Neural progenitor cell (in vitro differentiated cells): ENCODE measurements at regions not wholly inside any gene's neighbourhood (a gene's known extent, or its start where the extent isn't known, plus 50 kb on each side); places are given as distances from the start of the nearest gene placed in this dataset.

Experiments used
- EZH2 ChIP-seq: fragments of 200-600 bp; sonication (generic); IDR thresholded peaks from 2 replicates; pipeline ENCODE4 v1.6.1; 2017; ENCODE audit warnings: antibody characterized with exemption, mild to moderate bottlenecking, moderate library complexity
- EZH2phosphoT487 ChIP-seq: fragments of 200-600 bp; sonication (generic); IDR thresholded peaks from 2 replicates; pipeline ENCODE4 v1.6.1; 2017; ENCODE audit warnings: antibody characterized with exemption
- TF ChIP-seq, protein P1 (sequence below): fragments of 200-600 bp; sonication (generic); IDR thresholded peaks from 2 replicates; pipeline ENCODE4 v1.5.1; 2017; ENCODE audit warnings: antibody characterized with exemption, mild to moderate bottlenecking

DNA sequence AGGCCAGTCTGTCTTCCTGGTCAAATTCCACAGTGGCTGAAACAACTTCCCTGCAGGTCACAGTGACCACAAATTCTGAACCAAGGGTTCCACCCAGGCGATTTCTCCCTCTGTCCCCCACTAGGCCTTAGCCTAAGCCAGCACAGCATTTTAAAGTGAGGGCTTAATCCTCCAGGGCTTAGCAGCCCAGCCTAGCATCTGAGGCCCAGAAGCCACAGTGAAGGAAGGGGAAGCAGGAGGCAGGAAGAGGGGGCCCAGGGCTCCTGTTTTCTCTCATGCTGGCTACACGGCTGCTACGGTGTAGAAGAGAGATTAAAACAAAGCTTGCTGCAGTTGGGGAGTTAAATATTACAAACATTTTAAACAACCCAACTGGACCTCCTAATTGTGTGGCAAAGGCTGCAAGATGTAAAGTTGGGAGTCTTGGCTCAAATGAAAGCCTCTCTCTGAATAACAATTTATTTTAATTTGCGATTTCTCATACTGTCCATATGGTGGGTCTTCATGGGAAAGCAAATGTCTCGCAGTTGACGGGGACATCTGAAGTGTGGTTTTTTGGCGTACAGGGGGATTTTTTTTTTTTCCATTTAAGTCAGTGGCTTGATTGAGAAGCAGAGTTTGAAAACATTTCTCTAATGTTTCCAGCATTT lies 170.8 kb upstream of the RAI2 start:
- TF ChIP-seq, protein P1, sequence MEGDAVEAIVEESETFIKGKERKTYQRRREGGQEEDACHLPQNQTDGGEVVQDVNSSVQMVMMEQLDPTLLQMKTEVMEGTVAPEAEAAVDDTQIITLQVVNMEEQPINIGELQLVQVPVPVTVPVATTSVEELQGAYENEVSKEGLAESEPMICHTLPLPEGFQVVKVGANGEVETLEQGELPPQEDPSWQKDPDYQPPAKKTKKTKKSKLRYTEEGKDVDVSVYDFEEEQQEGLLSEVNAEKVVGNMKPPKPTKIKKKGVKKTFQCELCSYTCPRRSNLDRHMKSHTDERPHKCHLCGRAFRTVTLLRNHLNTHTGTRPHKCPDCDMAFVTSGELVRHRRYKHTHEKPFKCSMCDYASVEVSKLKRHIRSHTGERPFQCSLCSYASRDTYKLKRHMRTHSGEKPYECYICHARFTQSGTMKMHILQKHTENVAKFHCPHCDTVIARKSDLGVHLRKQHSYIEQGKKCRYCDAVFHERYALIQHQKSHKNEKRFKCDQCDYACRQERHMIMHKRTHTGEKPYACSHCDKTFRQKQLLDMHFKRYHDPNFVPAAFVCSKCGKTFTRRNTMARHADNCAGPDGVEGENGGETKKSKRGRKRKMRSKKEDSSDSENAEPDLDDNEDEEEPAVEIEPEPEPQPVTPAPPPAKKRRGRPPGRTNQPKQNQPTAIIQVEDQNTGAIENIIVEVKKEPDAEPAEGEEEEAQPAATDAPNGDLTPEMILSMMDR: no peak
- TF ChIP-seq EZH2phosphoT487 (no peak), EZH2 (no peak)
